Loucy (cell line): ENCODE measurements at regions not wholly inside any gene's neighbourhood (a gene's known extent, or its start where the extent isn't known, plus 50 kb on each side); places are given as distances from the start of the nearest gene placed in this dataset.

Source experiments
- H2AFZ ChIP-seq: fragments of 200-600 bp; sonication (generic); 2 replicates; pipeline ENCODE4 v1.6.0; 2016; ENCODE audit warnings: antibody characterized with exemption, mild to moderate bottlenecking, low read length, moderate library complexity
- H3F3A ChIP-seq: fragments of 200-600 bp; 2 replicates; pipeline ENCODE4 v1.6.0; 2016; ENCODE audit warnings: antibody characterized with exemption, low read depth, mild to moderate bottlenecking
- H3K27me3 ChIP-seq: fragments of 200-600 bp; sonication (generic); 2 replicates; pipeline ENCODE4 v1.6.1; 2014; ENCODE audit warnings: low read length, mild to moderate bottlenecking; ENCODE audit not compliant: insufficient read depth, poor library complexity, severe bottlenecking
- H3K36me3 ChIP-seq: fragments of 200-600 bp; sonication (generic); 2 replicates; pipeline ENCODE4 v1.6.1; 2016; ENCODE audit warnings: low read length; ENCODE audit not compliant: insufficient read depth
- H3K4me1 ChIP-seq: fragments of 200-600 bp; sonication (generic); 2 replicates; pipeline ENCODE4 v1.5.1; 2014; ENCODE audit warnings: low read length, mild to moderate bottlenecking; ENCODE audit not compliant: insufficient read depth, poor library complexity, severe bottlenecking
- H3K4me2 ChIP-seq: fragments of 200-600 bp; sonication (generic); 2 replicates; pipeline ENCODE4 v1.6.0; 2014; ENCODE audit warnings: antibody characterized with exemption, low read length, low read depth, mild to moderate bottlenecking; ENCODE audit not compliant: poor library complexity, severe bottlenecking
- H3K4me3 ChIP-seq: fragments of 200-600 bp; sonication (generic); 2 replicates; pipeline ENCODE4 v1.5.1; 2014; ENCODE audit warnings: low read length, mild to moderate bottlenecking, mixed read lengths; ENCODE audit not compliant: poor library complexity, severe bottlenecking
- H3K79me2 ChIP-seq: fragments of 200-600 bp; sonication (generic); 2 replicates; pipeline ENCODE4 v1.6.1; 2014; ENCODE audit warnings: low read length; ENCODE audit not compliant: insufficient read depth
- H3K9ac ChIP-seq: fragments of 200-600 bp; sonication (generic); 2 replicates; pipeline ENCODE4 v1.6.0; 2014; ENCODE audit warnings: mild to moderate bottlenecking, low read depth, low read length, moderate library complexity; ENCODE audit not compliant: poor library complexity, severe bottlenecking
- H3K9me2 ChIP-seq: fragments of 200-600 bp; sonication (generic); replicated peaks from 2 replicates; pipeline ENCODE4 v1.6.1; 2016; ENCODE audit warnings: low read depth, low read length, mixed read lengths
- H3K9me3 ChIP-seq: fragments of 200-600 bp; sonication (generic); 2 replicates; pipeline ENCODE4 v1.6.1; 2014; ENCODE audit warnings: mild to moderate bottlenecking, antibody characterized with exemption, low read length, low read depth; ENCODE audit not compliant: insufficient read depth
- H4K20me1 ChIP-seq: fragments of 200-600 bp; sonication (generic); 2 replicates; pipeline ENCODE4 v1.6.0; 2014; ENCODE audit warnings: antibody characterized with exemption, low read length, mild to moderate bottlenecking; ENCODE audit not compliant: insufficient read depth, poor library complexity, severe bottlenecking
- EZH2phosphoT487 ChIP-seq: fragments of 200-600 bp; IDR thresholded peaks from 2 replicates; pipeline ENCODE4 v1.6.1; 2018; ENCODE audit warnings: antibody characterized with exemption, mild to moderate bottlenecking, moderate library complexity, borderline replicate concordance
- TF ChIP-seq, protein P1 (sequence below): fragments of 200-600 bp; sonication (generic); conservative IDR thresholded peaks from 2 replicates; pipeline ENCODE4 v1.5.1; 2014; ENCODE audit warnings: mild to moderate bottlenecking, antibody characterized with exemption, low read length

DNA sequence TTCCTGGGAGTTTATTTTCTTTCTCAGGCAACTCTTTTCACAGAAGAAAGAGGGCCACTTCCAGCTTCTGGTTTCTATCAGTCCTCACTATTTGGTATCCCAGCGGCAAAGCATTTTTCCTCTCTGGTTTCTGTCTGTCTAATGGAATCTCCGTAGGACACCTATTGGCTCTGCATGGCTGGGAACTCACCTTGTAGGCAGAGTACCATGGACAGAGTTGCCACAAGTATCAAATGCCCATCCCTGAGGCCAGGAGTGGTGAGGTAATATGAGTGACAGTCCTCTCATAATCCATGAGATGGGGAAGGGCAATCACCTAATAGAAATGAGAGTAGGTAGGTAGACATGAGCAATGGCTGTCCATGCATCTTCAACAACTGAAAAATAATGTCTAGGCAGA is 369.5 kb upstream of the PIK3C3 start:
- no peaks in the 10 kb centered on the region for H4K20me1 ChIP-seq
- no peaks in the 10 kb centered on the region for H3K79me2 ChIP-seq
- no peaks in the 10 kb centered on the region for H3F3A ChIP-seq
- H3K9ac ChIP-seq = no peak overlapping the region
- H3K4me3 ChIP-seq = no peak overlapping the region
- H3K4me1 ChIP-seq = no peaks in the 10 kb centered on the region
- no peaks in the 10 kb centered on the region for H3K27me3 ChIP-seq
- H3K9me2 ChIP-seq = no peaks in the 10 kb centered on the region
- no peak overlapping the region for H2AFZ ChIP-seq
- no peaks in the 10 kb centered on the region for H3K36me3 ChIP-seq
- TF ChIP-seq, protein P1, sequence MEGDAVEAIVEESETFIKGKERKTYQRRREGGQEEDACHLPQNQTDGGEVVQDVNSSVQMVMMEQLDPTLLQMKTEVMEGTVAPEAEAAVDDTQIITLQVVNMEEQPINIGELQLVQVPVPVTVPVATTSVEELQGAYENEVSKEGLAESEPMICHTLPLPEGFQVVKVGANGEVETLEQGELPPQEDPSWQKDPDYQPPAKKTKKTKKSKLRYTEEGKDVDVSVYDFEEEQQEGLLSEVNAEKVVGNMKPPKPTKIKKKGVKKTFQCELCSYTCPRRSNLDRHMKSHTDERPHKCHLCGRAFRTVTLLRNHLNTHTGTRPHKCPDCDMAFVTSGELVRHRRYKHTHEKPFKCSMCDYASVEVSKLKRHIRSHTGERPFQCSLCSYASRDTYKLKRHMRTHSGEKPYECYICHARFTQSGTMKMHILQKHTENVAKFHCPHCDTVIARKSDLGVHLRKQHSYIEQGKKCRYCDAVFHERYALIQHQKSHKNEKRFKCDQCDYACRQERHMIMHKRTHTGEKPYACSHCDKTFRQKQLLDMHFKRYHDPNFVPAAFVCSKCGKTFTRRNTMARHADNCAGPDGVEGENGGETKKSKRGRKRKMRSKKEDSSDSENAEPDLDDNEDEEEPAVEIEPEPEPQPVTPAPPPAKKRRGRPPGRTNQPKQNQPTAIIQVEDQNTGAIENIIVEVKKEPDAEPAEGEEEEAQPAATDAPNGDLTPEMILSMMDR = no peak
- no peak for TF ChIP-seq EZH2phosphoT487
- H3K9me3 ChIP-seq = no peaks in the 10 kb centered on the region
- no peak overlapping the region for H3K4me2 ChIP-seq

DNA sequence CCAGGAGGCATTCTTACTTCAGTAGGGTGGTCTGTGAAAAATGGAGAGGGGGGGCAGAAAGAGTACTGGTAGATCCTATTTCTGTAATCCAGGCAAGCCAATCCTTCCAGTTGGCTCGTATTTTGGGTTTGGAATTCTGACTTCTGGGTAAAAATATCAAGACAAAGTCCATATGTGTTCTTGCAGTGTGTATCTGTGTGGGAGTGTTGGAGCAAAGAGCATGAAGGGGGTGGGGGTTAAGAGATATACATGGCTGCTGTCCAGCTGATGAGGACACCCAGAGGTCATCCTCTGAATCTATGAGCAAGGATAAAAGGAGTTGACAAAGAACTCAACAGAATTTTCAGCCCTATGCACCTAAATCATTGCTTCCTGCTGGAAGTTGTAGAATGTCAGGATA is 375.8 kb upstream of the PIK3C3 start:
- Histone ChIP-seq H3K36me3 (no peaks in the 10 kb centered on the region), H3K27me3 (no peaks in the 10 kb centered on the region), H3K4me3 (no peak overlapping the region), H3K9me2 (no peaks in the 10 kb centered on the region), H3K9ac (no peak overlapping the region), H3F3A (no peaks in the 10 kb centered on the region), H4K20me1 (no peaks in the 10 kb centered on the region), H3K79me2 (no peaks in the 10 kb centered on the region), H3K4me1 (no peaks in the 10 kb centered on the region), H2AFZ (no peak overlapping the region), H3K4me2 (no peak overlapping the region), H3K9me3 (no peaks in the 10 kb centered on the region)
- TF ChIP-seq EZH2phosphoT487 = no peak
- TF ChIP-seq, protein P1 = no peak

DNA sequence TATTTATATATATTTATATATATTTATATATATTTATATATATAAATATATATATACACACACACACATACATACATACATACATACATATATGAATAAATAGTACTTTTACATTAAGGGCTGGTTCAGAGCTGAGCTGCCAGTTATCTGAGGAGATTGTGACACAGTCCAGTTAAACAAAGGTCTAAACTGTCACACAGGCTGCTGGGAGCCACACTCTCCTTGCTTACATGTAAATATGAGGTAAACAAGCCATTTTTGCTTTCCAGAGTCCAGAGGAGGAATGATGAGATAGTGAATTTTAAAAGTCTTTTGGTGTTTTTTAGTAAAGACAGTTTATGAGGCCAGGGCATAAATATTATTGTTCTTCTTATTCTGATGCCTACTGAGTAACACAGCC is 377.5 kb upstream of the PIK3C3 start:
- Histone ChIP-seq H3K9ac (no peak overlapping the region), H3K4me1 (no peaks in the 10 kb centered on the region), H3K36me3 (no peaks in the 10 kb centered on the region), H3K9me3 (no peaks in the 10 kb centered on the region), H3F3A (no peaks in the 10 kb centered on the region), H2AFZ (no peak overlapping the region), H3K9me2 (no peaks in the 10 kb centered on the region), H4K20me1 (no peaks in the 10 kb centered on the region), H3K4me3 (no peak overlapping the region), H3K4me2 (no peak overlapping the region), H3K27me3 (no peaks in the 10 kb centered on the region), H3K79me2 (no peaks in the 10 kb centered on the region)
- TF ChIP-seq, protein P1 = no peak
- no peak for TF ChIP-seq EZH2phosphoT487
